Activated CD4-positive, alpha-beta T cell treated with anti-CD3 and anti-CD28 coated beads, Interleukin-2, Interleukin-6, amounts not matched to agents 100 ng/mL and 50 ng/mL, durations not matched to agents 16 hours and 8 hours (primary cell): ENCODE measurements at regions not wholly inside any gene's neighbourhood (a gene's known extent, or its start where the extent isn't known, plus 50 kb on each side); places are given as distances from the start of the nearest gene placed in this dataset.

Experiments used
- DNase-seq: peaks from one replicate; pipeline ENCODE4 v3.0.0-alpha.2; 2020

- no peak for DNase-seq
Measured at GRCh38 chr5:58403822-58404433, 56.0 kb downstream of the PLK2 start.

- DNase-seq, result no peak
Measured at GRCh38 chr5:58401701-58402100, 58.2 kb downstream of the PLK2 start.

DNA sequence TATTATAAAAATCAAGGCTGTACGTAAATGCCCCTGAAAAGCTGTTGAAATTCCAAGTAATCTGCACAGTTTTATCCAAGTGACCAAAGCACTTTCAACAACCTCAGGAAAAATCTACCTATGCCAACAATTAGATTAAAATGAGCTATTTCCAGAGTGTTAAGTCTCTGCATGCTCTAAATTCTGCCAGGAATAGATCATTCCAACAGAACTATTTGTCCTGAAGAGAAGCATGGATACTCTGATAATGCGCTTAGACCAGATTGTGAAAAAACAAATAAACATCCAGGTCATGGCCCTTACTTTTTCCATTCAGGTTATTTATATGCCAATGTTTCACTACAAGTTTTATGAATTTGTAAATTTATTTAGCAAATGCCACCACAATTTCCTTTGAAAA is 59.1 kb downstream of the PLK2 start:
- DNase-seq, result no peak

DNA sequence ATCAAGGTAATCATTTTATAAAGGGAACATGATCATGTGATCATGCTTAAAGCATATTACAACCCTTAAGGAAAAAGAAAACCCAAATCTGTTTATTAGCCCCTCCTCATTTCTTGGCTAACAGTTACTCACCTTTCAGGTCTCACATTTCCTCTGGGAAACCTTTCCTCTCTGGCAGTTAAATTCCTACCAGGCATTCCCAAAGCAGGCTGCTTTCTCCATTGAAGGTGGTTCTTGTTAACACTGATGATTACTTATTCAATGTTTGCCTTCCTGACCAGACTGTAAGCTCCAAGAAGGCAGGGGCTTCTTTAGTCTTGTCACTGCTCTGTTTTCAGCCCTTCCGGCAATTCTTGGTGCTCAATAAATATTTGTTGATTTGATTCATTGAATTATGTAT is 59.9 kb downstream of the PLK2 start:
- no peak for DNase-seq

- DNase-seq, result no peak
Measured at GRCh38 chr5:58394339-58394738, 65.5 kb downstream of the PLK2 start.

- no peak for DNase-seq
Measured at GRCh38 chr5:58393716-58394115, 66.2 kb downstream of the PLK2 start.

GRCh38 chr5:58392496-58392895 is 67.4 kb downstream of the PLK2 start:
- DNase-seq, result no peak

DNA sequence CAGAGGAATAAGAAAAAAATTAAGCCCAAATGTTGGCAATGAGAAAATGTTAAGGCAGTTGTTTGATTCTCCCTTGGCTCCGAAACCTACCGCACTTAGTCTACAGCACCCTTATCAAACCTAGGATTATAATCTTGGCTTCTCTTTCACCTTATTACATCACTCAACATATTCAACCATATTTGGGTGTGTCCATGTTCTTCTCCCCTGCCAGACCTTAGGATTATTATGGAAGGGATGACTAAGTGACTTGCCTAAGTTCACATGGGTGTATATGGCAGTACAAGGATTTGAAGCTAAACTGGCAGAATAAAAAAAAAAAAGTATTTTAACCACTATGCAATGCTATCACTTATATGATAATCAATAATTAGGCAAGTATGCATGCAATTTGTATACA is 76.4 kb downstream of the PLK2 start:
- DNase-seq, result no peak

DNA sequence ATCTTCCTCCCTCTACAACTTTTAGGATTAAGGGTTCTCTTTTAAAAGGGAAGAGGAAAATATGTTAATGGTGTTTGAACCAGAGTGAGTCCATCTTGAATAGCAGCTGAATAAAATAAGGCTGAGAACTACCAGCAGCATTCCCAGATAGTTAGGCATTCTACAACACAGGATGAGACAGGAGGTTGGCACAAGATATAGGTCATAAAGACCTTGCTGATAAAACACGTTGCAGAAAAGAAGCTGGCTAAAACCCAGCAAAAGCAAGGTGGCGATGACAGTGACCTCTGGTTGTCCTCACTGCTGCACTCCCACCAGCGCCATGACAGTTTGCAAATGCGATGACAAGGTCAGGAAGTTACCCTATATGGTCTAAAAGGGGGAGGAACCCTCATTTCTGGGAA is 77.8 kb downstream of the PLK2 start:
- no peak for DNase-seq

DNA sequence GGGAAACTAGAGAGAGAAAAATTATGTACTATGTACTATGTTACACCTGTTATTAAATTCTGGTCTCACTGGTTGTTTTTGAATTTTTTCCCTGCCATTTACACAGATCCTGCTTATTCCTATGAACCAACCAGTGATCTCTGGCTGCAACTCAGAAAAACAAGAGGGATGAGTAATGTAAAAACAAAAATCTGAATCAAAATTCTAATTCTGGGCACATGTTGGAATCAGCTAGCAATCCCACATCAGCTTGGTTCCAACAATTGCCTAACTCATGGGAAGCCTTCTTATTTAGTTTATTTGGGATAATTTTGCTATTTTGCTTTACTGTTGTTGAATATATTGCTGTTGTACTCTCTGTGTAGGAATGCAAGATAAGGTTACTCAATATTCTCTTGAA is 78.3 kb downstream of the PLK2 start:
- no peak for DNase-seq

- DNase-seq, result no peak
Measured at GRCh38 chr5:58380655-58381054, 79.2 kb downstream of the PLK2 start.

DNA sequence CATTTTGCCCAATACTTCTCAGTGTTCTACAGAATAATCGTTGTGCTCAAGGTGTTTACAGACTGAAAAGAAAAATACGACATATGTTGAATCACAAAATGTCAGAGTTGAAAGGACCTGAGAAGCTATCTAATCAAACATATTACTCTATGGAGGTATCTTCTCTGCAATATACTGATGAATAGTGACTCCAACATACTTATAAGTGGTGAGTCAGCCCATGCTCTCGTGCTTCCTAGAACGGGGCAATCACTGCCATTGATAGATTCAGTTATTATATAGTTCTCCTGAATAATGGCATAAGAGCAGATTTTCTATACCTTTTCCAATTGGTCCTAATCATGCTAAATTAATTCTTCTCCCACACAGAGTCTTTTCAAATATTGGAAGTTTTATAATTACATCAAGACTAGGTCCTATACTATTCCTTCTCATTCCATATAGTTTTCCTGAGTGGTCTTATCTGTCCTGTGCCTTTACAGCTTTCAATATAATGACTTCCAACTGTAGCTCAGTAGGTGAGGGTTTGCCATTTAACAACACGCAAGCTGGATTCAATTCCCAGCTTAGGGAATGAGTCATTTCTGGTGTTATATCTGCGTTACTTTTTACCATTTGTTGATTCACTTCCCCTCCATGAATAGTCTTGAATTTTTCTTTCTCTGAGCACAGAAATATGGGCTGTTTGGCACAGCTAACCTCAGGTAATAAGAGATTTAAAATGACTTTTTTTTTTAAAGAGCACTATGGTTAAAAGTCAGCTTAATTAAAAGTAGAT is 81.1 kb downstream of the PLK2 start:
- DNase-seq, result no peak

- DNase-seq, result no peak
Measured at GRCh38 chr5:58370606-58371005, 89.3 kb downstream of the PLK2 start.

GRCh38 chr5:58369513-58370190 is 90.2 kb downstream of the PLK2 start:
- no peak for DNase-seq

GRCh38 chr5:58366461-58366860 is 93.4 kb downstream of the PLK2 start:
- no peak for DNase-seq

GRCh38 chr5:58365791-58366190 is 94.1 kb downstream of the PLK2 start:
- no peak for DNase-seq

DNA sequence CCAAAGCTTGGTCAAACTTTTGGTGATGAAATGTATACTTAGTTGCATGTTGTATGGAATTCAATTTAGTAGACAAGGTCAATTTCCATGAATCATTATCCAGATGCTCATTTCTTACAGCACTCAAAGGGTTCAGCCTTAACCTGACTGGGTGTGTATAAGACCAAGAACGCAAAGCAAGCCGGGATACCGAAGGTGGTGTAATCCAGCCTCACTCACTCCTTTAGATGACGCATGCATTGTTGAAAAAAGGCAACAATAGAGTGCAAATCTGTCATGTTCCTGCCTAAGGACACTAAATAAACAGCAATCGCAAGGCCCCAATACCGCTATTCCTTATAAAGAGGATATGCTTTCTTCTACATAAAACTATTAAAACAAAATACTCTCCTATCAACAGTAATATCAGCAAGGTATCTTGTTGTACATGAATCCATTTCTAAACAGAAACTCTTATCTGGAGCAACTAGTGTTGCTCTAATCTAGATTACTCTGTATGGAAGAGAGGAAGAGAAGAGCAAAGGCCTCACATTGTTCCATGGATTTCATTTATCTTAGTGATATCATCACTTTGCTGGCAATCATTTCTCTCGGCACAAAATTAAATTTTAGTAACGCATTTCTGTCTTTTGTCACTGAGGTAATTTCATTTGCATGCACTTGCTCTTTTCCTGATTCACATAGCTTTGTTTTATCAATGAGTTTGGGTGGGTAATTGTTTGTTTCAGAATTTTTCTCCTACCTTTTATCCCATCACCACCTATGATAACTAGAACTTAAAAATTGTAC is 96.2 kb downstream of the PLK2 start:
- DNase-seq, result no peak

DNA sequence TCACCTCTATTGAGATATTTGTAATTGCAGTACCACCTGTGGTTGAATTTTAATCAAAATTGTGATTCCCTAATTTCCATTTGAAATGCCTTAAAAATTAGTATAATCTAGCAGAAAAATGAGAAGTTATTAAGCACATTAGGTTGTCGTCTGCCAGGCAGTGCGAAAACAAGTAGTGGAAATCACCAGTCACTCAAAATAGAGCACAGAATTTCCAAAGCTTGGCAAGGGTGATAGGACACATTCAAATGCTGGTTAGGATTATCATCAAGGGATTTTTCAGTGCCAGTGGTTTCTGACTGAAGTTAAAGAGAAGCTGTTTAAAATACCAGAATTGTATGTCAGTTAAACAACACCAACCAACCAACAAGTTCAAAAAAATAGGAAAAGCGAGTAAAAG is 97.8 kb downstream of the PLK2 start:
- no peak for DNase-seq

DNA sequence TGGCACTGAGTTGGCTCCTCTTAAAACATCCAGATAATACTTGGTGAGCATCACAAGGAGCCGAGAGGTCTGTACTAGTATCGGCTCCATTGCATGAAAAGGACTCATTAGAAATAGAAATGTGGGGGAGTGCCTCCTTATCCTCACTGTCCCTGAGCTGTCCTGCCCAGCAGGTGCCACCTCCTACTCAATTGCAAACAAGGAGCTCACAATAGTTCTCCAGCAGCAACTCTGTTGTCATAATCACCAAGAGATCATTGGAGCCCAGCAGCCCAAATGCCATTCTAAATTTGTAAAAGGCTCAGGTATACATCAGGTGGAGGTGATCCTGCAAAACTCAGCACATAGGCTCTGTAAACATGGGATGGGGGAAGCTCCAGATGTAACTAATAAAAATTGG is 99.1 kb downstream of the PLK2 start:
- DNase-seq, result no peak

DNA sequence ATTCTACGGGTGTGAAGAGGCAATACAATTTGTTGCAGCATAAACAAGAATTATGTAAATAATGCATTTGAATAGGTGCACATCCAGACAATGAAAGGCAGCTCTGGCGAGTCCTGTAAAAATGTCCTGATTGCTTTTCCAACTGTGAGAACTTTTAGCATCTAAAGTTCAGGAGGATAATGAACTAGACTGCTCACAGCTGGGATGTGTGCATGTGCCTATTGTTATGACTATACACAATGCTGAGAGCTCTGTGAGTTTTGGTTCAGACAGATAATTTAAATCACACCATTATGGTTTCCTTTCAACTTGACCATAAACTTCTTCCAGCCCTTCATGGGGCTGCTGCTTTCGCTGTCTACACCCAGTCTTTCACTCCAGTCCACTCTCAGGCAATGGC is 99.9 kb downstream of the PLK2 start:
- no peak for DNase-seq

DNA sequence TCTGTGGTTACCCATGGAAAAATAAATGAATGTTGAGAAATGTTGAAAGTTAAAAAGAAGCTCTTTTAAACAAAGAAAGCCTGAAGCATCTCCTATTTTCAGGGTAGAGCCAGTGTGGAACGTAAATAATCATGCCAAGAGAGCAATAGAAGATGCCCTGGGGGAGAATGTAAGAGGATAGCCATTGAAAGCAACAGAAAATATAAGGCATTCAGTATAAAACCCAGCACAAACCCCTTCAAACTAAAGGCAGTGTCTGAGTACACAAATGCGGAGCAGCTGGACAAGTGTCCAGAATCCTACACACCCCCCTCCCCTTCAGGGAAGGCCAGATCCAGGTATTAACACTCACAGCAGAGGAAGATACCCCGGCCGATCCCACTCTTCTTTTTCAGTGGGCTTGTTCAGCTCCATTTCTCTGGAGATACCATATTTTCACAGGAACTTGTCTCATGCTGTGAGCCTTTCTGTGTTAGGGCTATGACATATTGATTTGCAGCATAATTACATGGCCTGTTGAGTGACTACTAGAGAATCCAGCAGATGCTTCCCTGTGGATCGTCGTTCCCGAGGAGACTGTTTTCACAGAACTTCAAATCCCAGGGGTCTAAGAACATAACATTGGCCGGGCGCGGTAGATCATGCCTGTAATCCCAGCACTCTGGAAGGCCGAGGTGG is 101.2 kb downstream of the PLK2 start:
- DNase-seq, result no peak

GRCh38 chr5:58357799-58358500 is 101.9 kb downstream of the PLK2 start:
- DNase-seq, result no peak
